Fibroblast of villous mesenchyme (primary cell): ENCODE measurements at regions not wholly inside any gene's neighbourhood (a gene's known extent, or its start where the extent isn't known, plus 50 kb on each side); places are given as distances from the start of the nearest gene placed in this dataset. TPM values are rescaled to one million over a fixed set of nuclear protein-coding genes. Genes with fewer than 3 reads are reported as not detected.

Source experiments
- DNase-seq: peaks from one replicate; pipeline ENCODE4 v3.0.0-alpha.2; 2010; ENCODE audit warnings: low read depth
- H3K4me3 ChIP-seq: 2 replicates; pipeline ENCODE4 v1.5.1; 2011; ENCODE audit warnings: low read depth, mild to moderate bottlenecking, low read length
- CTCF ChIP-seq: IDR thresholded peaks from 2 replicates; pipeline ENCODE4 v1.5.1; 2012; ENCODE audit warnings: low read depth, mild to moderate bottlenecking, low read length; ENCODE audit not compliant: insufficient read depth
- small RNA-seq: library from RNA; depleted of rRNA; stranded (forward); fragments of <200 nt; gene quantifications from one replicate; pipeline ENCODE3, GENCODE V24; 2012

GRCh38 chrX:36930491-36930890 is 77.7 kb upstream of the FAM47C start:
- H3K4me3 ChIP-seq: no peak overlapping the region
- DNase-seq: no peak
- TF ChIP-seq CTCF: no peak

GRCh38 chrX:36947214-36947613 is 61.0 kb upstream of the FAM47C start:
- DNase-seq: no peak
- H3K4me3 ChIP-seq: no peak overlapping the region
- TF ChIP-seq CTCF: no peak

GRCh38 chrX:36950495-36951253 is 57.5 kb upstream of the FAM47C start:
- no peak for DNase-seq
- no peak overlapping the region for H3K4me3 ChIP-seq
- no peak for TF ChIP-seq CTCF

GRCh38 chrX:36957425-36958328 is 50.5 kb upstream of the FAM47C start:
- no peak for DNase-seq
- TF ChIP-seq CTCF: no peak
- H3K4me3 ChIP-seq: no peak overlapping the region

Small RNAs in the stretch of these regions (small RNA-seq; reads per million reads assigned to genes)
- gene BX842568.4: not detected
